WTC11 (cell line): ENCODE measurements at regions not wholly inside any gene's neighbourhood (a gene's known extent, or its start where the extent isn't known, plus 50 kb on each side); places are given as distances from the start of the nearest gene placed in this dataset.

Experiments used
- CBFB ChIP-seq: sonication (generic); formaldehyde crosslinking; IDR thresholded peaks from 2 replicates; pipeline ENCODE4 v1.8.1; 2022; ENCODE audit warnings: mild to moderate bottlenecking, low read depth, missing genetic modification reagents
- CREB1 ChIP-seq: sonication (generic); formaldehyde crosslinking; IDR thresholded peaks from 2 replicates; pipeline ENCODE4 v1.8.0; 2023; ENCODE audit warnings: mild to moderate bottlenecking, missing genetic modification reagents
- CREM ChIP-seq: sonication (generic); formaldehyde crosslinking; IDR thresholded peaks from 2 replicates; pipeline ENCODE4 v1.8.1; 2022; ENCODE audit warnings: mild to moderate bottlenecking, missing genetic modification reagents, moderate library complexity
- CTCF ChIP-seq: fragments of 200-600 bp; IDR thresholded peaks from 2 replicates; pipeline ENCODE4 v1.8.0; 2022; ENCODE audit warnings: antibody characterized with exemption
- FOXK1 ChIP-seq: sonication (generic); formaldehyde crosslinking; IDR thresholded peaks from 2 replicates; pipeline ENCODE4 v1.8.0; 2022; ENCODE audit warnings: mild to moderate bottlenecking, moderate library complexity, missing genetic modification reagents
- GTF2I ChIP-seq: fragments of 250-450 bp; sonication (Bioruptor Pico); conservative IDR thresholded peaks from 2 replicates; pipeline ENCODE4 v1.4.0; 2021; ENCODE audit warnings: mild to moderate bottlenecking
- PRDM15 ChIP-seq: sonication (generic); formaldehyde crosslinking; IDR thresholded peaks from 2 replicates; pipeline ENCODE4 v1.8.0; 2022; ENCODE audit warnings: missing genetic modification reagents
- PREB ChIP-seq: sonication (generic); formaldehyde crosslinking; IDR thresholded peaks from 2 replicates; pipeline ENCODE4 v1.8.1; 2022; ENCODE audit warnings: mild to moderate bottlenecking, missing genetic modification reagents, moderate library complexity, borderline replicate concordance
- TEAD4 ChIP-seq: sonication (generic); formaldehyde crosslinking; IDR thresholded peaks from 2 replicates; pipeline ENCODE4 v1.8.0; 2022; ENCODE audit warnings: mild to moderate bottlenecking, missing genetic modification reagents
- TP53 ChIP-seq: sonication (generic); formaldehyde crosslinking; IDR thresholded peaks from 2 replicates; pipeline ENCODE4 v1.8.1; 2023; ENCODE audit warnings: mild to moderate bottlenecking, missing genetic modification reagents
- ZNF423 ChIP-seq: fragments of 250-450 bp; sonication (Bioruptor Pico); IDR thresholded peaks from 2 replicates; pipeline ENCODE4 v2.1.2; 2022; ENCODE audit warnings: mild to moderate bottlenecking, moderate library complexity
- ZNF512 ChIP-seq: sonication (generic); formaldehyde crosslinking; IDR thresholded peaks from 2 replicates; pipeline ENCODE4 v1.8.1; 2022; ENCODE audit warnings: missing genetic modification reagents, borderline replicate concordance
- TF ChIP-seq, protein P1 (sequence below): sonication (generic); formaldehyde crosslinking; IDR thresholded peaks from 2 replicates; pipeline ENCODE4 v1.8.0; 2022; ENCODE audit warnings: mild to moderate bottlenecking, missing genetic modification reagents

DNA sequence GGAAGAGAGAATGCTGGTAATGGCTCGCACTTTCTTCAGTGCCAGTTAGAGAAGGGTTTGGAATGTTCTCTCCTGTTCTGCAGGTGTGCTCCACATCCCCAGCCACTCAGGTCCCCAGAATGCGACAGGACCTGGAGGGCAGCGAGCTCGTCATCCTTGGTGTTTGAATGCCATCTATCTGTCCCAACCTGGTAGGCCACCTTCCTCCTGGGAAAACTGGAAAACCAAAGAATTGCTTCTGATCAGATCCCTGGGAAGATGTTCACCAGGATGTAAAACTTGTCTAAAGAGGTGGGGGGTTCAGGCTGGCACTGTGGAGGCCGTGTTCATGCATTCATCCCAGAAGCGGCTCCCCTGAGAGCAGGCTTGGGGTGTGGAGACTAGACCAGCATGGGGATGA, 379.5 kb downstream of the GLRX3 start:
- TF ChIP-seq TP53 (CRISPR knock-in tag) = no peak
- TF ChIP-seq PRDM15 = no peak
- no peak for TF ChIP-seq CTCF
- TF ChIP-seq ZNF423 (CRISPR knock-in tag) = no peak
- TF ChIP-seq FOXK1 (CRISPR knock-in tag) = no peak
- TF ChIP-seq PREB = no peak
- TF ChIP-seq ZNF512 (CRISPR knock-in tag) = no peak
- no peak for TF ChIP-seq CBFB (CRISPR knock-in tag)
- no peak for TF ChIP-seq TEAD4 (CRISPR knock-in tag)
- TF ChIP-seq, protein P1, sequence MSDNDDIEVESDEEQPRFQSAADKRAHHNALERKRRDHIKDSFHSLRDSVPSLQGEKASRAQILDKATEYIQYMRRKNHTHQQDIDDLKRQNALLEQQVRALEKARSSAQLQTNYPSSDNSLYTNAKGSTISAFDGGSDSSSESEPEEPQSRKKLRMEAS = no peak
- no peak for TF ChIP-seq GTF2I
- no peak for TF ChIP-seq CREB1 (CRISPR knock-in tag)
- no peak for TF ChIP-seq CREM
